Osteoblast (primary cell): ENCODE measurements at regions not wholly inside any gene's neighbourhood (a gene's known extent, or its start where the extent isn't known, plus 50 kb on each side); places are given as distances from the start of the nearest gene placed in this dataset.

ENCODE experiments used
- DNase-seq: peaks from one replicate; pipeline ENCODE4 v3.0.0; 2011; ENCODE audit warnings: low spot score, mixed read lengths; ENCODE audit not compliant: insufficient read length; ENCODE audit errors: missing footprints
- H2AFZ ChIP-seq: 2 replicates; pipeline ENCODE4 v1.6.0; 2011; ENCODE audit warnings: mild to moderate bottlenecking, low read length
- H3K27ac ChIP-seq: 2 replicates; pipeline ENCODE4 v1.5.1; 2011; ENCODE audit warnings: mild to moderate bottlenecking, low read depth, low read length, moderate library complexity
- H3K27me3 ChIP-seq: 2 replicates; pipeline ENCODE4 v1.6.0; 2012; ENCODE audit warnings: mild to moderate bottlenecking, control low read depth, inconsistent platforms, low read length, moderate library complexity; ENCODE audit not compliant: insufficient read depth
- H3K36me3 ChIP-seq: 2 replicates; pipeline ENCODE4 v1.5.1; 2011; ENCODE audit warnings: mild to moderate bottlenecking, low read length, control low read depth, moderate library complexity; ENCODE audit not compliant: insufficient read depth
- H3K4me1 ChIP-seq: 2 replicates; pipeline ENCODE4 v1.5.1; 2011; ENCODE audit warnings: mild to moderate bottlenecking, low read length, control low read depth, moderate library complexity; ENCODE audit not compliant: insufficient read depth
- H3K4me2 ChIP-seq: 2 replicates; pipeline ENCODE4 v1.6.0; 2011; ENCODE audit warnings: mild to moderate bottlenecking, low read length; ENCODE audit not compliant: insufficient read depth
- H3K4me3 ChIP-seq: fragments of 200-600 bp; sonication (generic); 3 replicates; pipeline ENCODE4 v1.5.1; 2012; ENCODE audit warnings: mild to moderate bottlenecking, low read length, inconsistent platforms; ENCODE audit not compliant: insufficient read depth
- H3K79me2 ChIP-seq: 2 replicates; pipeline ENCODE4 v1.6.0; 2012; ENCODE audit warnings: mild to moderate bottlenecking, low read length, control low read depth, inconsistent platforms; ENCODE audit not compliant: insufficient read depth
- H3K9me3 ChIP-seq: 2 replicates; pipeline ENCODE4 v1.5.1; 2011; ENCODE audit warnings: low read depth, low read length, control low read depth
- H4K20me1 ChIP-seq: 2 replicates; pipeline ENCODE4 v1.6.0; 2012; ENCODE audit warnings: mild to moderate bottlenecking, low read length, control low read depth; ENCODE audit not compliant: insufficient read depth
- CTCF ChIP-seq: IDR thresholded peaks from 2 replicates; pipeline ENCODE4 v1.5.1; 2011; ENCODE audit warnings: mild to moderate bottlenecking, low read depth, low read length, moderate library complexity; ENCODE audit errors: extremely low read depth

- Histone ChIP-seq H4K20me1 (no peaks in the 10 kb centered on the region), H3K4me1 (no peaks in the 10 kb centered on the region), H3K27me3 (no peaks in the 10 kb centered on the region), H3K79me2 (no peaks in the 10 kb centered on the region), H3K9me3 (no peaks in the 10 kb centered on the region), H3K4me3 (no peak overlapping the region), H3K27ac (no peak overlapping the region), H3K36me3 (no peaks in the 10 kb centered on the region), H3K4me2 (no peak overlapping the region), H2AFZ (no peak overlapping the region)
- TF ChIP-seq CTCF = no peak
- no peak for DNase-seq
Measured at GRCh38 chr10:64952042-64952441, 1430.8 kb downstream of the REEP3 start.

- no peak overlapping the region for H2AFZ ChIP-seq
- no peak for TF ChIP-seq CTCF
- no peak overlapping the region for H3K27ac ChIP-seq
- DNase-seq = no peak
- no peaks in the 10 kb centered on the region for H3K9me3 ChIP-seq
- no peaks in the 10 kb centered on the region for H3K27me3 ChIP-seq
- H3K4me1 ChIP-seq = no peaks in the 10 kb centered on the region
- no peak overlapping the region for H3K4me2 ChIP-seq
- H3K4me3 ChIP-seq = no peak overlapping the region
- no peaks in the 10 kb centered on the region for H4K20me1 ChIP-seq
- H3K79me2 ChIP-seq = no peaks in the 10 kb centered on the region
- H3K36me3 ChIP-seq = no peaks in the 10 kb centered on the region
Measured at GRCh38 chr10:64956441-64956840, 1435.2 kb downstream of the REEP3 start.

GRCh38 chr10:64959116-64959515 lies 1437.9 kb downstream of the REEP3 start:
- H3K36me3 ChIP-seq = no peaks in the 10 kb centered on the region
- H3K27ac ChIP-seq = no peak overlapping the region
- no peaks in the 10 kb centered on the region for H4K20me1 ChIP-seq
- no peak overlapping the region for H3K4me3 ChIP-seq
- no peak overlapping the region for H3K4me2 ChIP-seq
- H2AFZ ChIP-seq = no peak overlapping the region
- H3K9me3 ChIP-seq = no peaks in the 10 kb centered on the region
- H3K79me2 ChIP-seq = no peaks in the 10 kb centered on the region
- DNase-seq = no peak
- H3K27me3 ChIP-seq = no peaks in the 10 kb centered on the region
- H3K4me1 ChIP-seq = no peaks in the 10 kb centered on the region
- TF ChIP-seq CTCF = no peak

- no peak for DNase-seq
- Histone ChIP-seq H3K27ac (no peak overlapping the region), H3K27me3 (no peaks in the 10 kb centered on the region), H4K20me1 (no peaks in the 10 kb centered on the region), H3K4me3 (no peak overlapping the region), H3K36me3 (no peaks in the 10 kb centered on the region), H3K4me2 (no peak overlapping the region), H3K9me3 (no peaks in the 10 kb centered on the region), H3K4me1 (no peaks in the 10 kb centered on the region), H2AFZ (no peak overlapping the region), H3K79me2 (no peaks in the 10 kb centered on the region)
- no peak for TF ChIP-seq CTCF
Measured at GRCh38 chr10:64959883-64960282, 1438.7 kb downstream of the REEP3 start.
